ENCODE measurements at regions not wholly inside any gene's neighbourhood (a gene's known extent, or its start where the extent isn't known, plus 50 kb on each side); places are given as distances from the start of the nearest gene placed in this dataset.
"Not testable (repeated sequence)": the region's sequence is repeated elsewhere in the genome, so short reads cannot be mapped to it uniquely, and the experiment has no call there.

DNA sequence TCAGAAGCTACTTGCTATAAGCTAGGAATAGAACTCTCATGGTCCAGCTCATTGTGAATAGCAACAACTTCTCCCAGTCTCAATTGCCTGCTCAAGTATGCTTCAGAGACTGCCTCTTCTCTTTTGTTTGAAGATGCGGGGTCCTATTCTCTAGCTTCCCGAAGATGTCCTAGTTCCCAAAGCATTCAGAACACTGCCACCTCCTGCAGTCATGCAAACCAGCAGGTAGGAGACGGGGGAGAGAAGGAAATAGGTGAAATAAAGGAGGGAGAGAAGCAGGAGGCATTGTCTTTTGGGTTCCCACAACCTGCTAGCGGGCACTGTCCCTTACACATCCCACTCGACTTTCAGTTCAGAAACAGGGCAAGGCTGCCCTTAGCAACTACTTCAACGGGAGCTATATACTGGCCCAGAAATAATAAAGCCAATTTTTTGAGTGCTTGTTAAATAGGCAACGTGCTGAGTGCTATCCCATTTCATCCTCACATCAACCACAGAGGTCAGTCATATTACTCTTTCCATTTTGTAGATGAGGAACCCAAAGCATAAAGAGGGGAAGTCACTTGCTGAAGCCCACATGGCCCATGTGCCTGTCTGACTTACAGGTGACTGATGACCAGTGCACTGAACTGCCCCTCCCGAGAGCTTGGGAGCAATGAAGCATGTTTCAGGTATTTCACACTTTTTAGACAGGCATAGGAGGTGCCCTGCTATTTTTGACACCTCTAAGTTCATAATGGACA is 61.9 kb upstream of the ATXN1 start:
- DNase-seq: no peak

GRCh38 chr6:16822529-16822928 is 61.3 kb upstream of the ATXN1 start:
- DNase-seq: no peak

DNA sequence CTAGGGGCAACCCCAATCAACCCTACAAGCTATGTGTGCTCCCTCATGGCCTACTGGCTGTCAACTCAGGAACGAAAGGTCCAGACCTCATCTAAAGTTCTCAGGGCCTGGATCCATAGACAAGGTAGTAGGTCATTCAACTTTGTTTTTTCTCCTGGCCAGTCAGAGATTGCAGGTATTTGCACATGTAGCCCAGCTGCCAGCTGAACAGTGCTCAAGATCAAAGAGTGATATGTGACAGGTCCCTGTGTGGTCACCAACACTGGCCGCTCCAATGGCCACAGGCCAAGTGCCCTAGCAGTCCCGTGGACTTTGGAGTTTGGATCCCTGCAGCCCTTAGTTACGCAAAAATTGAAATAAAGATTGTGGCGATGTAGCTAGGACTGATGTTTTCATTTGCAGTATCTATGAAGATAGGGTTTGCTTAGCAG is 60.6 kb upstream of the ATXN1 start:
- no peak for DNase-seq

- not testable (repeated sequence) for DNase-seq
Measured at GRCh38 chr6:16820262-16820661, 59.0 kb upstream of the ATXN1 start.

DNA sequence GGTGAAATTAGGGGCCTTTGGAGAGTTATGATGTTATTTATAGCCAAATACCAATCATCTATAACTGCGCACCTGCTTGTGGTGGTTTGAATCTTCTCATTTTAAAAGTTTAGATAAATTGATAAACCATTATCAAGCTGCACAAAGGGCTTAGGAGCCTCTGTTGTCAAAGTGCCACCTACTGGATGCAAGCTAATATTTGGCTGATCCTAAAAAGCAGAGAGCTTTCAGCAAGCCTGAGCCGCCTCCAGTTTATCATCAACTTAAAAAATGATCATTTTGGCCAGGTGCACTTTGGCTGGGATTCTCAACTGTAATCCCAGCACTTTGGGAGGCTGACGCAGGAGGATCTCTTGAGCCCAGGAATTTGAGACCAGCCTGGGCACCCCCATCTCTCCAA is 58.5 kb upstream of the ATXN1 start:
- DNase-seq: no peak

DNA sequence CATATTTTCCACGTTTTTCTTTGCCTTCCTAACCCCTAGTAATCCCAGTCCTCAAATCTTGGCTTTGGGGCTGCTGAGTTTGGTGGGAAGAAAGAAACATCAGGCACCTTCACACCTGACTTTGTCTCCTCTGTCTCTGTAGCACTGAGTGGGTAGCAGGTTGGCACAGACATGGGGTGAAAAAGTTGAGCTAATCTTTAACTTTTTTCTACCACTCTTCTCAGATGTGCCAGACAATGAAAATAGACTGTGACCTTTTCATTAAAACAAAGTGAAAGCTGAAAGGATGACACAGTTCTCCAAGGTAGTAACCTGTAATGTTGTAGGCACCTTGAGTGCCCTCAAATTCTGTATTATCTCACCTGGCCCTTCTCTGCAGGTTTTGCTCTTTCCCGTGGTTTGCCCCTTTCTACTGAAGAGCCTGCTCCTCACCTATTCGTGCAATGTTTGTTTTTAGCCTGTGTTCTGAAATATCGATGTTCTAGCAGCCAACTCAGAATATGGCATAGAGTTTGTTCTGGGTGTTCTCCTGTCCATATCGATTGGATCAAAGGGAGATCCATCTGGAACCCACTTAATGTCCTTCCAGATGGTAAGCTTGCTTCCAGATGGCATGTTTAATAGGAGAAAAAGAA is 57.8 kb upstream of the ATXN1 start:
- DNase-seq: no peak

GRCh38 chr6:16817594-16817993 is 56.3 kb upstream of the ATXN1 start:
- no peak for DNase-seq

GRCh38 chr6:16816891-16817290 is 55.6 kb upstream of the ATXN1 start:
- no peak for DNase-seq

DNA sequence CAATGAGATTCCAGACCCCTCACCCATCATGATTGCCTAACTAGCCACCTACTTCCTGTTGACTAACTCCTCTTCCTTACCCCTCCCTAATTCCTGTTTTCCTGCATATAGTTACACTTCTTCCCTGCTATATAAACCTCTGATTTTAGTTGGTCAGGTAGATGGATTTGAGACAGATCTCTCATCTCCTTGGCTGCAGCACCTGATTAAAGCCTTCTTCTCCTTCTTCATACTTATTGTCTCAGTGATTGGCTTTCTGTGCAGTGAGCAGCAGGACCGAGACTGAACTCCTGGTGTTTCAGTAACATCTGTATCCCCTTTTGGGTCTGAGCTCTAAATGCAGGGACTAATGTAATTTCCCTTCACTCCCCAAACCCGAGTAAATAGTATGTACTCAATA is 51.7 kb upstream of the ATXN1 start:
- no peak for DNase-seq

DNA sequence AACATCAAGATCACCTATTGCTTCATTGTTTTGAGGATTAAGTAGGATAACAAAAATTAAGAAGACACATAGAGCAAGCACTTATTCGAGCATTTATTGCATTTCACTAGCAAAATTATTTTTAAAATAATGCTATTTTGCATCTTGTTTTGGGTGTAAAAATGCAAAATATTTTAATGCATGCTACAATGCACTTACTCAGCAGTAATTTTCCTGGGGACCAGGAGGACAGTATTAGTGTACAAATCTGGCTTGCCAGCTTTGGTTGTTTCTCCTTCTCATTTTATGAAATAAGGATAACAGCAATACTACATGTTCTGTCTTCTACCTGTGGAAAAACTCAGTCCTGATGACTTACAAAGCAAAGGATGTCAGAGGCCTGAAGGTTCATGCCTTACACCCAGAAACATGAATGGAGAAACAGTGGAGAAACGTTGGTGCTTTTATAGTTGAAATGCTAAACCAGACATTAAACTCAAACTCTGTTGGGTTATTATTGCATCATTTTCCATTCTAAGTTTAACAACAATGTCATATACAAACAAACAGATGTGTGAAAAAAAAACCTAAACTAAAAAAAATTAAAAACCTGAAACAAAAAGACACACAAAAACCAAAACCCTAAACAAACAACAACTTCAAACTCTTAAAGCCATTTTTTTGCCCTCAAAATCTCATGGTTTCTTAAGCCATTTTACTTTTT is 50.2 kb upstream of the ATXN1 start:
- DNase-seq: no peak

Measured in hematopoietic multipotent progenitor cell treated with erythropoietin and hydrocortisone succinate and interleukin-3 and kit ligand, for 8 days (in vitro differentiated cells).